IgD-negative memory B cell (primary cell): ENCODE measurements at regions not wholly inside any gene's neighbourhood (a gene's known extent, or its start where the extent isn't known, plus 50 kb on each side); places are given as distances from the start of the nearest gene placed in this dataset.

ENCODE experiments used
- H3K27ac Mint-ChIP-seq, 3 donors: one replicate each; pipeline ENCODE4 v1.8.0; 2020 to 2022; ENCODE audit warnings: mild to moderate bottlenecking in 3 of 3, mixed read lengths in 3 of 3, moderate library complexity in 1 of 3
- H3K27me3 Mint-ChIP-seq: one replicate; pipeline ENCODE4 v1.8.0; 2021; ENCODE audit warnings: mixed read lengths
- H3K36me3 Mint-ChIP-seq: one replicate; pipeline ENCODE4 v1.8.0; 2020; ENCODE audit warnings: mild to moderate bottlenecking, mixed read lengths
- H3K4me1 Mint-ChIP-seq, 3 donors: one replicate each; pipeline ENCODE4 v1.8.0; 2020 to 2022; ENCODE audit warnings: mixed read lengths in 3 of 3, mild to moderate bottlenecking in 1 of 3
- H3K4me3 Mint-ChIP-seq, 4 donors: one replicate each; pipeline ENCODE4 v1.8.0; 2020 to 2022; ENCODE audit warnings: mild to moderate bottlenecking in 4 of 4, mixed read lengths in 4 of 4, moderate library complexity in 3 of 4
- H3K9me3 Mint-ChIP-seq, 3 donors: one replicate each; pipeline ENCODE4 v1.8.0; 2020 to 2021; ENCODE audit warnings: mixed read lengths in 3 of 3, mild to moderate bottlenecking in 1 of 3

GRCh38 chr17:79484600-79485418 is 126.0 kb downstream of the RBFOX3 start:
- Mint-ChIP-seq H3K9me3 (no peaks in the 10 kb centered on the region), H3K4me3 (no peak overlapping the region), H3K36me3 (no peaks in the 10 kb centered on the region), H3K27me3 (peaks cover 35% of the 10 kb centered on the region), H3K4me1 (peaks cover 0 to 2% (median 0%) of the 10 kb centered on the region in 3 donors), H3K27ac (no peak overlapping the region)

- Mint-ChIP-seq H3K4me1 (peaks cover 0 to 2% (median 0%) of the 10 kb centered on the region in 3 donors), H3K27me3 (peaks cover 33% of the 10 kb centered on the region), H3K4me3 (no peak overlapping the region), H3K27ac (no peak overlapping the region), H3K36me3 (no peaks in the 10 kb centered on the region), H3K9me3 (no peaks in the 10 kb centered on the region)
Observed at GRCh38 chr17:79483842-79484241, 127.0 kb downstream of the RBFOX3 start.

- Mint-ChIP-seq H3K4me1 (peaks cover 0 to 2% (median 0%) of the 10 kb centered on the region in 3 donors), H3K4me3 (peak overlapping the region in 1 of 4 donors; percentile 54), H3K9me3 (no peaks in the 10 kb centered on the region), H3K36me3 (no peaks in the 10 kb centered on the region), H3K27me3 (peaks cover 31% of the 10 kb centered on the region), H3K27ac (peak overlapping the region in 1 of 3 donors; percentile 45)
Observed at GRCh38 chr17:79482727-79483521, 127.9 kb downstream of the RBFOX3 start.

GRCh38 chr17:79479876-79480275 is 131.0 kb downstream of the RBFOX3 start:
- H3K4me3 Mint-ChIP-seq = no peak overlapping the region
- peaks cover 0 to 2% (median 0%) of the 10 kb centered on the region in 3 donors for H3K4me1 Mint-ChIP-seq
- no peak overlapping the region for H3K27ac Mint-ChIP-seq
- peaks cover 27% of the 10 kb centered on the region for H3K27me3 Mint-ChIP-seq
- H3K9me3 Mint-ChIP-seq = no peaks in the 10 kb centered on the region
- H3K36me3 Mint-ChIP-seq = no peaks in the 10 kb centered on the region

- Mint-ChIP-seq H3K4me1 (peaks cover 0 to 2% (median 0%) of the 10 kb centered on the region in 3 donors), H3K27me3 (peaks cover 26% of the 10 kb centered on the region), H3K27ac (no peak overlapping the region), H3K4me3 (no peak overlapping the region), H3K9me3 (no peaks in the 10 kb centered on the region), H3K36me3 (no peaks in the 10 kb centered on the region)
Observed at GRCh38 chr17:79478841-79479240, 132.0 kb downstream of the RBFOX3 start.

GRCh38 chr17:79478051-79478461 is 132.8 kb downstream of the RBFOX3 start:
- Mint-ChIP-seq H3K27me3 (peaks cover 27% of the 10 kb centered on the region), H3K27ac (no peak overlapping the region), H3K36me3 (no peaks in the 10 kb centered on the region), H3K4me3 (no peak overlapping the region), H3K9me3 (no peaks in the 10 kb centered on the region), H3K4me1 (peaks cover 0 to 2% (median 0%) of the 10 kb centered on the region in 3 donors)

GRCh38 chr17:79476074-79476652 is 134.7 kb downstream of the RBFOX3 start:
- peaks cover 18% of the 10 kb centered on the region for H3K27me3 Mint-ChIP-seq
- no peaks in the 10 kb centered on the region for H3K4me1 Mint-ChIP-seq
- H3K36me3 Mint-ChIP-seq = no peaks in the 10 kb centered on the region
- H3K27ac Mint-ChIP-seq = no peak overlapping the region
- H3K4me3 Mint-ChIP-seq = no peak overlapping the region
- no peaks in the 10 kb centered on the region for H3K9me3 Mint-ChIP-seq

GRCh38 chr17:79473876-79474440 is 136.9 kb downstream of the RBFOX3 start:
- no peak overlapping the region for H3K4me3 Mint-ChIP-seq
- H3K36me3 Mint-ChIP-seq = no peaks in the 10 kb centered on the region
- H3K27ac Mint-ChIP-seq = no peak overlapping the region
- H3K9me3 Mint-ChIP-seq = no peaks in the 10 kb centered on the region
- peaks cover 20% of the 10 kb centered on the region for H3K27me3 Mint-ChIP-seq
- H3K4me1 Mint-ChIP-seq = no peaks in the 10 kb centered on the region

GRCh38 chr17:79473111-79473875 is 137.6 kb downstream of the RBFOX3 start:
- Mint-ChIP-seq H3K9me3 (no peaks in the 10 kb centered on the region), H3K4me1 (no peaks in the 10 kb centered on the region), H3K36me3 (no peaks in the 10 kb centered on the region), H3K27me3 (peaks cover 20% of the 10 kb centered on the region), H3K27ac (no peak overlapping the region), H3K4me3 (no peak overlapping the region)

- H3K27ac Mint-ChIP-seq = no peak overlapping the region
- peaks cover 12% of the 10 kb centered on the region for H3K27me3 Mint-ChIP-seq
- no peaks in the 10 kb centered on the region for H3K9me3 Mint-ChIP-seq
- H3K4me3 Mint-ChIP-seq = no peak overlapping the region
- no peaks in the 10 kb centered on the region for H3K36me3 Mint-ChIP-seq
- no peaks in the 10 kb centered on the region for H3K4me1 Mint-ChIP-seq
Observed at GRCh38 chr17:79470754-79471153, 140.1 kb downstream of the RBFOX3 start.

- Mint-ChIP-seq H3K27ac (no peak overlapping the region), H3K27me3 (peaks cover 13% of the 10 kb centered on the region), H3K9me3 (no peaks in the 10 kb centered on the region), H3K4me3 (no peak overlapping the region), H3K36me3 (no peaks in the 10 kb centered on the region), H3K4me1 (no peaks in the 10 kb centered on the region)
Observed at GRCh38 chr17:79469646-79470045, 141.2 kb downstream of the RBFOX3 start.

GRCh38 chr17:79468183-79468944 is 142.5 kb downstream of the RBFOX3 start:
- H3K27me3 Mint-ChIP-seq = peaks cover 7% of the 10 kb centered on the region
- no peaks in the 10 kb centered on the region for H3K36me3 Mint-ChIP-seq
- H3K4me3 Mint-ChIP-seq = no peak overlapping the region
- H3K27ac Mint-ChIP-seq = no peak overlapping the region
- H3K9me3 Mint-ChIP-seq = no peaks in the 10 kb centered on the region
- no peaks in the 10 kb centered on the region for H3K4me1 Mint-ChIP-seq

- no peaks in the 10 kb centered on the region for H3K4me1 Mint-ChIP-seq
- peak overlapping the region in 1 of 4 donors; percentile 17 for H3K4me3 Mint-ChIP-seq
- no peaks in the 10 kb centered on the region for H3K36me3 Mint-ChIP-seq
- H3K27ac Mint-ChIP-seq = no peak overlapping the region
- no peaks in the 10 kb centered on the region for H3K9me3 Mint-ChIP-seq
- peaks cover 5% of the 10 kb centered on the region for H3K27me3 Mint-ChIP-seq
Observed at GRCh38 chr17:79466562-79467350, 144.1 kb downstream of the RBFOX3 start.
